HEK293T (cell line): ENCODE measurements at regions not wholly inside any gene's neighbourhood (a gene's known extent, or its start where the extent isn't known, plus 50 kb on each side); places are given as distances from the start of the nearest gene placed in this dataset.

Experiments
- BHLHE40 ChIP-seq: fragments of 450-650 bp; IDR thresholded peaks from 2 replicates; pipeline ENCODE4 v1.6.1; 2016; ENCODE audit warnings: mild to moderate bottlenecking, moderate library complexity, borderline replicate concordance
- CTBP1 ChIP-seq: fragments of 450-650 bp; IDR thresholded peaks from 2 replicates; pipeline ENCODE4 v1.6.1; 2016; ENCODE audit warnings: borderline replicate concordance
- ELF4 ChIP-seq: fragments of 450-650 bp; IDR thresholded peaks from 2 replicates; pipeline ENCODE4 v1.6.1; 2017; ENCODE audit warnings: antibody characterized with exemption
- FOXA1 ChIP-seq: fragments of 450-650 bp; IDR thresholded peaks from 2 replicates; pipeline ENCODE4 v1.6.1; 2016; ENCODE audit warnings: mild to moderate bottlenecking
- FOXK2 ChIP-seq: fragments of 450-650 bp; IDR thresholded peaks from 2 replicates; pipeline ENCODE4 v1.6.1; 2016; ENCODE audit warnings: mild to moderate bottlenecking
- HDGF ChIP-seq: fragments of 450-650 bp; IDR thresholded peaks from 2 replicates; pipeline ENCODE4 v1.6.1; 2017; ENCODE audit warnings: antibody characterized with exemption, borderline replicate concordance
- NFRKB ChIP-seq: fragments of 450-650 bp; IDR thresholded peaks from 2 replicates; pipeline ENCODE4 v1.6.1; 2016; ENCODE audit warnings: mild to moderate bottlenecking, moderate library complexity
- PKNOX1 ChIP-seq: fragments of 450-650 bp; IDR thresholded peaks from 2 replicates; pipeline ENCODE4 v1.6.1; 2016
- SP1 ChIP-seq: fragments of 450-650 bp; IDR thresholded peaks from 2 replicates; pipeline ENCODE4 v1.6.1; 2017
- SUZ12 ChIP-seq: fragments of 450-650 bp; IDR thresholded peaks from 2 replicates; pipeline ENCODE4 v1.6.1; 2016; ENCODE audit warnings: mild to moderate bottlenecking
- TARDBP ChIP-seq: fragments of 450-650 bp; IDR thresholded peaks from 2 replicates; pipeline ENCODE4 v1.6.1; 2016
- ZNF384 ChIP-seq: fragments of 450-650 bp; IDR thresholded peaks from 2 replicates; pipeline ENCODE4 v1.6.1; 2016

- TF ChIP-seq BHLHE40, result no peak
- no peak for TF ChIP-seq FOXK2
- TF ChIP-seq SUZ12, result no peak
- no peak for TF ChIP-seq SP1
- TF ChIP-seq ELF4, result no peak
- no peak for TF ChIP-seq PKNOX1
- TF ChIP-seq ZNF384, result no peak
- no peak for TF ChIP-seq CTBP1
- TF ChIP-seq NFRKB, result no peak
- TF ChIP-seq TARDBP, result no peak
- no peak for TF ChIP-seq FOXA1
- TF ChIP-seq HDGF, result no peak
Measured at GRCh38 chr13:31441800-31442510, 242.2 kb downstream of the B3GLCT start.
